Natural killer cell (primary cell): ENCODE measurements at regions not wholly inside any gene's neighbourhood (a gene's known extent, or its start where the extent isn't known, plus 50 kb on each side); places are given as distances from the start of the nearest gene placed in this dataset.

Experiments used
- ATAC-seq, 3 donors: fragments of 150-1000 bp in 2 of 3; fragments of 200-7000 bp in 1 of 3; cut with Tn5 transposase; 1 replicate in 1 of 3; 2 replicates in 2 of 3; pipeline ENCODE4 v1.10.0; 2021; ENCODE audit warnings: mild to moderate bottlenecking in 2 of 3, moderate library complexity in 2 of 3
- DNase-seq, 2 donors: peaks; one replicate each; pipeline versions ENCODE4 v3.0.0 to v3.0.0-alpha.2; 2013 to 2021; ENCODE audit warnings: mixed read lengths in 1 of 2
- H3K27ac ChIP-seq: one replicate; pipeline ENCODE4 v1.5.1; 2013; ENCODE audit warnings: mild to moderate bottlenecking, low read length
- H3K27me3 ChIP-seq: one replicate; pipeline ENCODE4 v1.6.1; 2013; ENCODE audit warnings: low read length; ENCODE audit not compliant: control insufficient read depth, insufficient read depth
- H3K36me3 ChIP-seq: one replicate; pipeline ENCODE4 v1.6.1; 2013; ENCODE audit warnings: low read length; ENCODE audit not compliant: control insufficient read depth, insufficient read depth
- H3K4me1 ChIP-seq: one replicate; pipeline ENCODE4 v1.6.1; 2013; ENCODE audit warnings: low read length; ENCODE audit not compliant: control insufficient read depth, insufficient read depth
- H3K4me3 ChIP-seq: one replicate; pipeline ENCODE4 v1.5.1; 2013; ENCODE audit warnings: low read length
- H3K9me3 ChIP-seq: one replicate; pipeline ENCODE4 v1.6.1; 2013; ENCODE audit warnings: low read length; ENCODE audit not compliant: control insufficient read depth, insufficient read depth
- H3K27ac Mint-ChIP-seq, 2 donors: one replicate each; pipeline ENCODE4 v1.8.0; 2022; ENCODE audit warnings: mild to moderate bottlenecking in 2 of 2, mixed read lengths in 2 of 2, moderate library complexity in 1 of 2
- H3K27me3 Mint-ChIP-seq, 2 donors: one replicate each; pipeline ENCODE4 v1.8.0; 2022; ENCODE audit warnings: low read depth in 2 of 2, mixed read lengths in 2 of 2
- H3K36me3 Mint-ChIP-seq: one replicate; pipeline ENCODE4 v1.8.0; 2022; ENCODE audit warnings: mixed read lengths
- H3K4me1 Mint-ChIP-seq, 2 donors: one replicate each; pipeline ENCODE4 v1.8.0; 2022; ENCODE audit warnings: mixed read lengths in 2 of 2
- H3K4me3 Mint-ChIP-seq: one replicate; pipeline ENCODE4 v1.8.0; 2022; ENCODE audit warnings: mild to moderate bottlenecking, moderate library complexity, mixed read lengths
- H3K9me3 Mint-ChIP-seq, 2 donors: one replicate each; pipeline ENCODE4 v1.8.0; 2022; ENCODE audit warnings: mixed read lengths in 2 of 2
- WGBS: methylation state at CpG from one replicate; pipeline ENCODE4 v1.1.7; 2013; ENCODE audit warnings: missing lambda C conversion rate; ENCODE audit not compliant: insufficient coverage; 5-methylcytosine and 5-hydroxymethylcytosine counted together
- intact Hi-C: fragments of 100-400 bp; cut with micrococcal nuclease; formaldehyde crosslinking; loops from one replicate; pipeline ENCODE4 v1.14.2; 2022
- TF ChIP-seq, protein P1 (sequence below): fragments of 200-600 bp; IDR thresholded peaks from one replicate; pipeline ENCODE4 v1.8.0; 2022; ENCODE audit warnings: antibody characterized with exemption

DNA sequence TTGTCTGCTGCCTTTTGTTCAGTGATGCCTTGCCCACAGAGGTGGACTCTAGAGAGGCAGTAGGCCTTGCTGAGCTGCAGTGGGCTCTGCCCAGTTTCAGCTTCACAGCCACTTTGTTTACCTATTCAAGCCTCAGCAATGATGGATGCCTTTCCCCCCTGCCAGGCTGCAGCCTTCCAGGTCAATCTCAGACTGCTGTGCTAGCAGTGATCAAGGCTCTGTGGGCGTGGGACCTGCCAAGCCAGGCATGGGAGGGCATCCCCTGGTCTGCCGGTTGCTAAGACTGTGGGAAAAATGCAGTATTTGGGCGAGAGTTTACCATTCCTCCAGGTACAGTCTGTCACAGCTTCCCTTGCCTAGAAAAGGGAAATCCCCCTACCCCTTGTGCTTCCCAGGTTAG, 175.2 kb upstream of the PBDC1 start:
- Histone ChIP-seq H3K4me1 (no peaks in the 10 kb centered on the region), H3K27ac (no peak overlapping the region), H3K9me3 (no peaks in the 10 kb centered on the region), H3K4me3 (no peak overlapping the region), H3K36me3 (no peaks in the 10 kb centered on the region), H3K27me3 (no peaks in the 10 kb centered on the region)
- TF ChIP-seq, protein P1, sequence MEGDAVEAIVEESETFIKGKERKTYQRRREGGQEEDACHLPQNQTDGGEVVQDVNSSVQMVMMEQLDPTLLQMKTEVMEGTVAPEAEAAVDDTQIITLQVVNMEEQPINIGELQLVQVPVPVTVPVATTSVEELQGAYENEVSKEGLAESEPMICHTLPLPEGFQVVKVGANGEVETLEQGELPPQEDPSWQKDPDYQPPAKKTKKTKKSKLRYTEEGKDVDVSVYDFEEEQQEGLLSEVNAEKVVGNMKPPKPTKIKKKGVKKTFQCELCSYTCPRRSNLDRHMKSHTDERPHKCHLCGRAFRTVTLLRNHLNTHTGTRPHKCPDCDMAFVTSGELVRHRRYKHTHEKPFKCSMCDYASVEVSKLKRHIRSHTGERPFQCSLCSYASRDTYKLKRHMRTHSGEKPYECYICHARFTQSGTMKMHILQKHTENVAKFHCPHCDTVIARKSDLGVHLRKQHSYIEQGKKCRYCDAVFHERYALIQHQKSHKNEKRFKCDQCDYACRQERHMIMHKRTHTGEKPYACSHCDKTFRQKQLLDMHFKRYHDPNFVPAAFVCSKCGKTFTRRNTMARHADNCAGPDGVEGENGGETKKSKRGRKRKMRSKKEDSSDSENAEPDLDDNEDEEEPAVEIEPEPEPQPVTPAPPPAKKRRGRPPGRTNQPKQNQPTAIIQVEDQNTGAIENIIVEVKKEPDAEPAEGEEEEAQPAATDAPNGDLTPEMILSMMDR = no peak
- Mint-ChIP-seq H3K4me1 (no peaks in the 10 kb centered on the region), H3K9me3 (no peaks in the 10 kb centered on the region), H3K27me3 (peaks cover 0 to 16% of the 10 kb centered on the region in 2 donors), H3K27ac (no peak overlapping the region), H3K36me3 (no peaks in the 10 kb centered on the region), H3K4me3 (no peak overlapping the region)
- no peak for DNase-seq
- intact Hi-C loops = no loop called here
- ATAC-seq = no peak
- 63% methylated on average over 1 of the region's 3 CpGs for WGBS

DNA sequence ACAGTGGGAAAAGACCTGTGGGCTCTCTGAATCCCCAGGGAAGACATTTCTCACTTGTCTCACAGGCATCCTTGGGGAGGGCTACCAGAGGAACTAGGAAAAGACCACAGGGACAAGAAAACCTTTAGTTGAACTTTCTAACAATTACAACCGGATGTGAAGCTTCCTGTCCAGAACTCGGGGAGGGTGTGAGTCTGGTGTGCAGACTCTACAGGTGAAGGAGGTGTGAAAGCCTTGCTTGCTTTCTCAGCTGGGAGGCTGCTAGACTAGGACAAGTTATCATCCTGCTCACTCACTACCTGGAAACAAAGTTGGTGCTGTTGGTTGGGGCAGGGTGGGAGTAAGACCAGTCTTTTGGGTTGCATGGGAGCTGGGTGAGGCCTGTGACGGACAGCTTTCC, 158.5 kb upstream of the PBDC1 start:
- Mint-ChIP-seq H3K4me3 (no peak overlapping the region), H3K27me3 (peaks cover 2 to 35% of the 10 kb centered on the region in 2 donors), H3K36me3 (no peaks in the 10 kb centered on the region), H3K9me3 (peaks cover 0 to 3% of the 10 kb centered on the region in 2 donors), H3K27ac (no peak overlapping the region), H3K4me1 (no peaks in the 10 kb centered on the region)
- ATAC-seq (no peak), DNase-seq (no peak)
- no peaks in the 10 kb centered on the region for H3K27me3 ChIP-seq
- H3K36me3 ChIP-seq = no peaks in the 10 kb centered on the region
- no peaks in the 10 kb centered on the region for H3K4me1 ChIP-seq
- H3K9me3 ChIP-seq = no peaks in the 10 kb centered on the region
- H3K27ac ChIP-seq = no peak overlapping the region
- WGBS = 91% methylated on average over 1 of the region's 3 CpGs
- intact Hi-C loops = no loop called here
- H3K4me3 ChIP-seq = no peak overlapping the region
- TF ChIP-seq, protein P1 = no peak

DNA sequence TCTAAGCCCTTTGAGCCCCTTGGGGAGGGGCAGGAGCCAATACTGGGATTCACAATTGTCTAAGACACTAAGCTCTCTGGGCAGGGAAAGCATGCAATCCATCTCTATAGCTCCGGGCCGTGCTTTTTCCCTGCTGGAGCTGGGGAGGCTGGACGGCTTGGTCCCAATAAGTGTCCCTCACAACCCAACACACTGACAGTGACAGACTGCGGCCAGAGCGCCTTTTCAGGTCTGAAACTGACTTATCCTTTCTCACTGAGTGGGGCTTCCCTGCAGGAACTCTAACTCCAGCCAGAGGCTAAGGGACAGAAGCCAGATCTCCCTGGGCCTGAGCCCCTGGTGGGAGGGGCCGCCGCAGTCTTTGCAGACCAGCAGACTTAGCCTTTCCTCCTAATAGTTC, 146.6 kb upstream of the PBDC1 start:
- H3K27ac ChIP-seq = no peak overlapping the region
- H3K4me1 ChIP-seq = no peaks in the 10 kb centered on the region
- intact Hi-C loops = no loop called here
- H3K36me3 Mint-ChIP-seq = no peaks in the 10 kb centered on the region
- H3K4me3 Mint-ChIP-seq = no peak overlapping the region
- H3K27me3 Mint-ChIP-seq = peaks cover 3 to 8% of the 10 kb centered on the region in 2 donors
- H3K9me3 ChIP-seq = no peaks in the 10 kb centered on the region
- DNase-seq (no peak), ATAC-seq (no peak)
- 78% methylated on average over 7 of the region's 7 CpGs for WGBS
- no peaks in the 10 kb centered on the region for H3K27me3 ChIP-seq
- H3K27ac Mint-ChIP-seq = no peak overlapping the region
- TF ChIP-seq, protein P1 = no peak
- H3K4me1 Mint-ChIP-seq = no peaks in the 10 kb centered on the region
- no peaks in the 10 kb centered on the region for H3K36me3 ChIP-seq
- H3K9me3 Mint-ChIP-seq = no peaks in the 10 kb centered on the region
- no peak overlapping the region for H3K4me3 ChIP-seq

DNA sequence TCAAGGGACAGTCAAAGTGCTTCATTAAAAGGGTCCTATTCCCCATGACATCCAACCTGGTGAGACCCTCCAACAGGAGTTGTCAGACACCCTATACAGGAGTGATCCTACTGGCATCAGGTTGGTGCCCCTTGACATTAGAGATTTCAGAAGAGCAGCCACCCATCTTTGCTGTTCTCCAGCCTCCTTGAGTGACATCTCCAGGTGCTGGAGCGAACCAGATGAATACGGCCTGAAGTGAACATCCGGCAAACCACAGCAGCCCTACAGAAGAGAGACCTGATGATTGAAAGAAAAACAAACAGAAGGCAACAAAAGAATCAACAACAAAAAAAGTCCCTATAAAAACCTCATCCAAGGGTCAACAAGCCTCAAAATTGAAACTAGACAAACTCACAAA, 146.1 kb upstream of the PBDC1 start:
- H3K27me3 Mint-ChIP-seq = peaks cover 3 to 8% of the 10 kb centered on the region in 2 donors
- WGBS = 88% methylated on average over 3 of the region's 3 CpGs
- no peak overlapping the region for H3K4me3 Mint-ChIP-seq
- no peaks in the 10 kb centered on the region for H3K4me1 Mint-ChIP-seq
- no peaks in the 10 kb centered on the region for H3K36me3 ChIP-seq
- H3K4me3 ChIP-seq = no peak overlapping the region
- ATAC-seq (no peak), DNase-seq (no peak)
- no peaks in the 10 kb centered on the region for H3K36me3 Mint-ChIP-seq
- H3K4me1 ChIP-seq = no peaks in the 10 kb centered on the region
- TF ChIP-seq, protein P1 = no peak
- no peak overlapping the region for H3K27ac ChIP-seq
- H3K27ac Mint-ChIP-seq = no peak overlapping the region
- intact Hi-C loops = no loop called here
- no peaks in the 10 kb centered on the region for H3K9me3 ChIP-seq
- H3K9me3 Mint-ChIP-seq = no peaks in the 10 kb centered on the region
- no peaks in the 10 kb centered on the region for H3K27me3 ChIP-seq
